C4-2B (cell line): ENCODE measurements at regions not wholly inside any gene's neighbourhood (a gene's known extent, or its start where the extent isn't known, plus 50 kb on each side); places are given as distances from the start of the nearest gene placed in this dataset.

Experiments
- CTCF ChIP-seq: fragments of 450-650 bp; conservative IDR thresholded peaks from 2 replicates; pipeline ENCODE4 v1.5.1; 2017; ENCODE audit warnings: mild to moderate bottlenecking
- ZFX ChIP-seq: fragments of 450-650 bp; IDR thresholded peaks from 2 replicates; pipeline ENCODE4 v1.6.1; 2017

- TF ChIP-seq CTCF (no peak; the same call in 1 of the 2 replicates), ZFX (no peak)
These were observed 90.3 kb downstream of the MICALL2 start for GRCh38 chr7:1368682-1369571.
